Mononuclear cell (primary cell): ENCODE measurements at regions not wholly inside any gene's neighbourhood (a gene's known extent, or its start where the extent isn't known, plus 50 kb on each side); places are given as distances from the start of the nearest gene placed in this dataset.

ENCODE experiments used
- H3K27me3 ChIP-seq: 2 replicates; pipeline ENCODE4 v1.6.0; 2011; ENCODE audit warnings: low read length, control low read depth; ENCODE audit not compliant: insufficient read depth
- H3K4me1 ChIP-seq: 2 replicates; pipeline ENCODE4 v1.5.1; 2011; ENCODE audit warnings: mild to moderate bottlenecking, low read length, control low read depth; ENCODE audit not compliant: insufficient read depth
- H3K4me3 ChIP-seq: 2 replicates; pipeline ENCODE4 v1.5.1; 2011; ENCODE audit warnings: mild to moderate bottlenecking, low read length, moderate library complexity
- H3K9me3 ChIP-seq: 2 replicates; pipeline ENCODE4 v1.5.1; 2011; ENCODE audit warnings: low read depth, mild to moderate bottlenecking, control low read depth, low read length

GRCh38 chr10:113292743-113293142 is 260.1 kb upstream of the HABP2 start:
- H3K27me3 ChIP-seq: no peaks in the 10 kb centered on the region

GRCh38 chr10:113293167-113293566 is 259.7 kb upstream of the HABP2 start:
- Histone ChIP-seq H3K4me1 (peaks cover 18% of the 10 kb centered on the region), H3K9me3 (no peaks in the 10 kb centered on the region), H3K4me3 (no peak overlapping the region), H3K27me3 (no peaks in the 10 kb centered on the region)

More at GRCh38 chr10:113292743-113293142, 260.1 kb upstream of the HABP2 start:
- Histone ChIP-seq H3K4me3 (no peak overlapping the region), H3K4me1 (peaks cover 18% of the 10 kb centered on the region), H3K9me3 (no peaks in the 10 kb centered on the region)

- no peaks in the 10 kb centered on the region for H3K27me3 ChIP-seq
- peaks cover 15% of the 10 kb centered on the region for H3K4me1 ChIP-seq
Observed at GRCh38 chr10:113294868-113295267, 258.0 kb upstream of the HABP2 start.

GRCh38 chr10:113297226-113297625 is 255.6 kb upstream of the HABP2 start:
- no peaks in the 10 kb centered on the region for H3K27me3 ChIP-seq
- peaks cover 19% of the 10 kb centered on the region for H3K4me1 ChIP-seq
- H3K9me3 ChIP-seq: no peaks in the 10 kb centered on the region
- no peak overlapping the region for H3K4me3 ChIP-seq

More at GRCh38 chr10:113294868-113295267, 258.0 kb upstream of the HABP2 start:
- H3K4me3 ChIP-seq: no peak overlapping the region
- no peaks in the 10 kb centered on the region for H3K9me3 ChIP-seq

GRCh38 chr10:113298616-113299015 is 254.2 kb upstream of the HABP2 start:
- H3K9me3 ChIP-seq: no peaks in the 10 kb centered on the region
- no peaks in the 10 kb centered on the region for H3K27me3 ChIP-seq
- H3K4me3 ChIP-seq: no peak overlapping the region
- H3K4me1 ChIP-seq: peaks cover 14% of the 10 kb centered on the region

- Histone ChIP-seq H3K4me3 (no peak overlapping the region), H3K4me1 (peaks cover 19% of the 10 kb centered on the region), H3K9me3 (no peaks in the 10 kb centered on the region), H3K27me3 (no peaks in the 10 kb centered on the region)
Observed at GRCh38 chr10:113300201-113300600, 252.7 kb upstream of the HABP2 start.

- Histone ChIP-seq H3K27me3 (no peaks in the 10 kb centered on the region), H3K4me1 (peaks cover 19% of the 10 kb centered on the region), H3K4me3 (no peak overlapping the region), H3K9me3 (no peaks in the 10 kb centered on the region)
Observed at GRCh38 chr10:113300617-113301016, 252.2 kb upstream of the HABP2 start.

GRCh38 chr10:113301342-113301984 is 251.4 kb upstream of the HABP2 start:
- H3K4me3 ChIP-seq: no peak overlapping the region
- peaks cover 19% of the 10 kb centered on the region for H3K4me1 ChIP-seq
- no peaks in the 10 kb centered on the region for H3K27me3 ChIP-seq
- no peaks in the 10 kb centered on the region for H3K9me3 ChIP-seq

- Histone ChIP-seq H3K27me3 (no peaks in the 10 kb centered on the region), H3K4me3 (no peak overlapping the region)
Observed at GRCh38 chr10:113302062-113302461, 250.8 kb upstream of the HABP2 start.

GRCh38 chr10:113303544-113304146 is 249.2 kb upstream of the HABP2 start:
- Histone ChIP-seq H3K4me1 (peaks cover 19% of the 10 kb centered on the region), H3K4me3 (no peak overlapping the region), H3K27me3 (no peaks in the 10 kb centered on the region)

More at GRCh38 chr10:113302062-113302461, 250.8 kb upstream of the HABP2 start:
- Histone ChIP-seq H3K4me1 (peaks cover 19% of the 10 kb centered on the region), H3K9me3 (no peaks in the 10 kb centered on the region)

GRCh38 chr10:113304726-113305125 is 248.1 kb upstream of the HABP2 start:
- H3K9me3 ChIP-seq: no peaks in the 10 kb centered on the region

More at GRCh38 chr10:113303544-113304146, 249.2 kb upstream of the HABP2 start:
- no peaks in the 10 kb centered on the region for H3K9me3 ChIP-seq

GRCh38 chr10:113305871-113306270 is 247.0 kb upstream of the HABP2 start:
- peaks cover 22% of the 10 kb centered on the region for H3K4me1 ChIP-seq
- H3K4me3 ChIP-seq: no peak overlapping the region
- H3K9me3 ChIP-seq: no peaks in the 10 kb centered on the region
- no peaks in the 10 kb centered on the region for H3K27me3 ChIP-seq

More at GRCh38 chr10:113304726-113305125, 248.1 kb upstream of the HABP2 start:
- H3K4me3 ChIP-seq: no peak overlapping the region
- peaks cover 19% of the 10 kb centered on the region for H3K4me1 ChIP-seq
- H3K27me3 ChIP-seq: no peaks in the 10 kb centered on the region

- peaks cover 13% of the 10 kb centered on the region for H3K4me1 ChIP-seq
- no peaks in the 10 kb centered on the region for H3K27me3 ChIP-seq
- no peaks in the 10 kb centered on the region for H3K9me3 ChIP-seq
- H3K4me3 ChIP-seq: no peak overlapping the region
Observed at GRCh38 chr10:113309791-113310190, 243.1 kb upstream of the HABP2 start.

- Histone ChIP-seq H3K9me3 (no peaks in the 10 kb centered on the region), H3K4me1 (peaks cover 13% of the 10 kb centered on the region), H3K4me3 (no peak overlapping the region), H3K27me3 (no peaks in the 10 kb centered on the region)
Observed at GRCh38 chr10:113310347-113310746, 242.5 kb upstream of the HABP2 start.

GRCh38 chr10:113313048-113313602 is 239.7 kb upstream of the HABP2 start:
- no peaks in the 10 kb centered on the region for H3K9me3 ChIP-seq
- H3K4me3 ChIP-seq: no peak overlapping the region
- H3K27me3 ChIP-seq: no peaks in the 10 kb centered on the region
- peaks cover 13% of the 10 kb centered on the region for H3K4me1 ChIP-seq
